GM21723 (cell line): ENCODE measurements at regions not wholly inside any gene's neighbourhood (a gene's known extent, or its start where the extent isn't known, plus 50 kb on each side); places are given as distances from the start of the nearest gene placed in this dataset.
A peak's percentile ranks its signal among the peaks of the same experiment; 100 is the strongest.

Experiments
- ATAC-seq: cut with Tn5 transposase; IDR thresholded peaks from one replicate; pipeline ENCODE4 v1.9.1; 2021; ENCODE audit warnings: mild to moderate bottlenecking, moderate library complexity; ENCODE audit not compliant: unreplicated experiment

- no peak for ATAC-seq
These were observed 1387.0 kb upstream of the TENM4 start for GRCh38 chr11:80827781-80828180.

DNA sequence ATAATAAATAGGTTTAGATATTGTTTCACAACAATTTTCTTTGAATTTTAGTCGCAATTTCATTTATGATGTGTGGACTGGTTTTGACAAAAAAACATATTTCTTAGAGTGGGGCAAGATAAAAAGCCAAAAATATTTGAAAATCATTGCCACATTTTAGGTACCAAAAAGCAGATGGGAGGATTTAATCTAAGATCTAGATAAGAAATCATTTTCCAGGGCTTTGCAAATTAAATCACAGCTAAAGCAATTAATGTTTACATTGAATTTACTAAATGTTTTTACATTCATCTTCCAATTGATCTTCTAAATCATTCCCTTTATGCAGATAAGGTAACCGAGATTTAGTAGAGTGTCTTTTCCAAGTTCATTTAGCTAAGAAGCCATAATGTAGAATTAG is 1386.0 kb upstream of the TENM4 start:
- ATAC-seq, result no peak

- no peak for ATAC-seq
These were observed 1381.5 kb upstream of the TENM4 start for GRCh38 chr11:80822308-80822707.

- no peak for ATAC-seq
These were observed 1378.4 kb upstream of the TENM4 start for GRCh38 chr11:80819271-80819670.

DNA sequence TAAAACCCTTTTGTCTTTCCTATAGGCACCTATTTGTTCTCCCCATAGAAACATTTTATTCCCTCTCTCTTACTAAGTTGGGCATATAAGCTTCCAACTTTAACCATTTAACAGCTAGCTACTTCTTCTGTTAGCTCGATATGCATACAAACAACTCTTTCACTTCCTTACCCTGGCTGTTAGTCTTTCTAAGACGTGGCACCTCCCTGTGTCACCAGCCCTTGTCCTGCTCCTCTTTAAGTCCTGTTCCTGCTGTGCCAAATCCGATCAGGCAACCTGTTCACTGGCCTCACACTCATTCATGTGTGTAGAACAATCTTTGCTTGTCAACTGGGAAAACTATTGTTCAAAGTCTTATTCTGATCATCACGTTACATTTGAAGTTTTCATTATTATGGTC is 1376.1 kb upstream of the TENM4 start:
- ATAC-seq, result peak; percentile 51

DNA sequence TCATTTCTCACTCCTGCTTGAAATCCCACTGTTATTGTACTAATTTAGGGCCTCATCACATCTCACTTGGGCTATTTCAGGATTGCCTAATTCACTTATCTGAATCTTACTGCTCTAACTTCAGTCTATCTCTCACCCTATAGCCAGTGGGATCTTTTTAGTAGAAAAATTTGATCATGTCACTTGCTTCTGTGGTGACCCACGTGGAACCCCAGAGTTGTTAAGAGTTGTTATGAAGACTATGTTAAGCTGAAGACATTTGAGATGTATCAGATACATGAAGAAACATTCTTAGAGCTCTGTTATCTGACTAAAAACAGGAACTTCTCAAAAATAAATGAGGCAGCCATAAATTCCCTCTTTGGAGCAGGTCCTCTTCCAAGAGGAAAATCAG is 1375.6 kb upstream of the TENM4 start:
- ATAC-seq, result peak; percentile 35

- peak; percentile 91 for ATAC-seq
These were observed 1375.1 kb upstream of the TENM4 start for GRCh38 chr11:80815752-80816453.

DNA sequence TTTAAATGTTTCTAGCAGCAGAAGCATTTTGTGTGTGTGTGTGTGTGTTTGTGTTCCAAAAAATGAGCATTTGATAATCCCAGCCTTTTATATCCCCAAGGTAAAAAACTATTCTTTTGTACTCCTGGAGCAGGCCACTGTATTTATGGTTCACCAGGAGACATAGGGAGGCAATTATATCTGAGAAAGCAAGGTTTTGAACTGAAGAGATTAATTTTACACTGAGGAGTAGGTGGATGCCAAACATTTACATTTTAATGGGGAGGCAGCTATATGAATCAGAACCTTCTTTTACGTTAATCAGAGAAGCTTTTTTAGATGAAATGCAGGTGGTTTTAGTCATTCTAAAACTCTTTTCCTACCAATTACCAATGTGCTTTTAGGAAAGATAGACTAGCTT is 1374.0 kb upstream of the TENM4 start:
- ATAC-seq, result no peak

DNA sequence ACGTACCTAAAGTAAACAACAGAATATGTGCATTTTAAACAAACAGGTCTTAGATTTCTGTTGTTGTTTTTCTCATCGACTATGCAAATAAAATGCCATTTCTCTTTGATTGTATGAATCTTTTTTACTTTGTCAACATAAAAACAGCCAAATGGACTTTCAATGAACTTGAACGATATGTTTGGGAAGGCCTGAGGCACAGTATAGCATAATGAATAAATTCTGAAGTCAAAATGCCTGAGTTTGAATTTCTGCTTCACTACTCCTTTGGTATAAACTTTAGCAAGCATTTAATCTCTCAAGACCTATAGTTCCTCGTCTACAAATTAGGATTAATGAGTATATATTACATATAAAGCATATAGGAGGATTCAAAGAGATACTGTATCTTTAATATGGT is 1369.9 kb upstream of the TENM4 start:
- ATAC-seq, result no peak

DNA sequence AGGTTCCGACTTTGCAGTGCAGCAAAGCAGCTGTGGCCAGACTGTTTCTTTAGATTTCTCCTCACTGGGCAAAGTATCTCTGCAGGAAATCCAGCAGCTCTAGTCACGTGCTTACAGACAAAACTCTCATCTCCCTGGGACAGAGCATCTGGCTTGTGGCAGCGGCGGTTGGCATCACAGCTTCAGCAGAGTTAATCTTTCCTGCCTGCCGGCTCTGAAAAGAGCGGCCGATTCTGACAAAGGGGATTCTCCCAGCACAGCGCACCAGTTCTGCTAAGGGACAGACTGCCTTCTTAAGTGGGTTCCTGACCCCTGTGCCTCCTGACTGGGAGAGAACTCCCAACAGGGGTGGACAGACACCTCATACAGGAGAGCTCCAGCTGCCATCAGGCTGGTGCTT is 1357.3 kb upstream of the TENM4 start:
- no peak for ATAC-seq

DNA sequence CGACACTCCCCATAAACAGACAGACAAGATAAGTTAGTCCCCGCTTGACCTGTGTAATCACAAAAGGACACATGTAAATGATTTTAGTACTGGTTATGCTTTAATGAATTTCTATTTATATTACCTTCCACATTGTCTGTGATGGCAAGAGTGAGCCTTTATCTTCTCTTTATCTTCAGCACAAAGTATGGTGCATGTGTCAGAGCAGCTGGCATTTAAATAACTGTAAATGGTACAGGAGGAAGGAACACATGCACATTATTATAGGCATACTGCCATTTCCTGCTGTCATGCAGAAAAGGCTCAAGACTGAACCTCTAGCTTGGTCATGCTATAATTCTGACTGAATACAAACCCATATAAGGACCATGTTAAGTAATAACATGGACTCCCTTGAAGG is 1342.7 kb upstream of the TENM4 start:
- ATAC-seq, result no peak

DNA sequence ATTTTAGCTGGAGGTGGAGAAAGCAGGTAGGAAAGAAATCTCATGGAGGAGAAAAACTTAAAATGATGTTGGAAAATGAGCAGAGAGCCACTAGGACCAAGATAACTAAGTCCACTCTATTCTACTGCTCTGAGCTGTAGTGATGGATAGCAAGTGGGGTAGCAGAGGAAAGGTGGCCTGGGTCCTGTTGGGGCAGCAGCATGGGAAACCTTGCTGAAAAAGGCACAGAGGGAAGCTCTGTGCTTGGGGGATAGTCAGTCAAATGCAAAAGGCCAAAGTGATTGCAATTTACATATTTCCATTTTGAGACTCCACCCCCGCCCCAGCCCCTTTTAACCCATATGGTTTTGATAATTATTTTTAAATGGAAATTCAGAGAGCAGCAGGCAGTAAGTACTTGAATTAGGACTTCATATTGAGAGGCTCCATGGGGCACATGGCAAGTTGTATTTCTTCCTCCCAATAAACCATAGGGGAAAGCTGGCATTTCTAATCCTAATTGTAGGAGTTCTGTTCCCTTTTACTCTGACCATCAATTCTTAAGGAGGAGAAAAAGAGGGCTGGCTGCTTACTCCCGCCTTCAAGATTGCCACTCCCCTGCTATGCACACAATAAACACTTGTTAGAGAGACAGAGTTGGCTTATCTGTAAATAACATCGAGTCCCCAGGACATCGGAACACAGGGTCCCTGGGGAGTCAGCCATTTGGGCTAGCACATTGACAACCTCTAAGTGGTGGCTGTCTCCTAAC is 1341.5 kb upstream of the TENM4 start:
- no peak for ATAC-seq

DNA sequence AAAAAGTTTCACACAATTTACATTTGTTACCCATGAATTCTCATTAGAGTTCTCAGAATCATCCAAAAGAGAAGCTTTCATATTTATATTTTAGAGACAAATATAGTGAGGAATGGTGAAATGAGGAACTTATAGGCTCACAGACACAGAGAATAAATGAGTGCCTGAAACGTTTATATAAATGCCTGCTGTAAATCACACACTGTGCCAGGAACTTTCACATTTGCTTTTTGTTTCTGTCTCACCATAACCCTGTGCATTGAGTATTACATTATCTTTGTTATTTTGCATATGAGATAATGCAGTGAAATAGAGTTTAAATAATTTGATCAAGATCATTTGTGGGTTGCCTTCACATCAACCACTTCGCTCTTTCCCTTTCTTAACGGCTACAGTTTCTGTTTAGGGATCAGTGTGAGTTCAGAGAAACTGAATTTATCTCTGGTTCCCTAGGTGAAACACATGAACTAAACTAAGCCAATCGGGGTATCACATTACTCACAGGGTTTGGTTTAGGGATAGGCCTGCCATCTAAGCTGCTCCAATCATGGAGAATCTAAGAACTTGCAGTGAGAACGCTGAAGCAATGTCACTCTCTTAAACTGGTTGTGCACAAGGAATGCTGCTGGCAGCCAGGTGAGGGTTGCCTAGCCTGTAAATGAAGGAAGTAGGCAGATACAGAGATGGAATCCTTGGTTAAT is 1339.2 kb upstream of the TENM4 start:
- ATAC-seq, result no peak

DNA sequence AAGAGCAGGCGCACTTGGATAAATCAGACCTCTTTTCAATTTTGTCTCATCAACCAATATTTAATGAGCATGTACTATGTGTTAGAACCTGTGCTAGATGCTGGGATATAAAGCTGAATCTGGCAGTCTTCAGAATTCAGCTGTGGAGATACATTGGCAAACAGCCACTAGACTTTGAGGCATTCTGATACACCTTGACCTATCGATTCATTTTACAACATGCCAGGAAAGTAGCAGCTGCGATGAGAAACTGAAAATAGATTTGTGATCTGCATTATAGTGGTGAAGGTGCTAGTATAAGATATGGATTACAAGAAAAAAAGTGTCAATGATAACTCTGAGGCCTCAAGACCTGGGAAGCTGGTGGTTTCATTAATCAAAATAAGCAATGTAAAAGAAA is 1338.1 kb upstream of the TENM4 start:
- no peak for ATAC-seq

GRCh38 chr11:80778432-80778831 is 1337.6 kb upstream of the TENM4 start:
- ATAC-seq, result no peak

- no peak for ATAC-seq
These were observed 1333.1 kb upstream of the TENM4 start for GRCh38 chr11:80773919-80774318.

DNA sequence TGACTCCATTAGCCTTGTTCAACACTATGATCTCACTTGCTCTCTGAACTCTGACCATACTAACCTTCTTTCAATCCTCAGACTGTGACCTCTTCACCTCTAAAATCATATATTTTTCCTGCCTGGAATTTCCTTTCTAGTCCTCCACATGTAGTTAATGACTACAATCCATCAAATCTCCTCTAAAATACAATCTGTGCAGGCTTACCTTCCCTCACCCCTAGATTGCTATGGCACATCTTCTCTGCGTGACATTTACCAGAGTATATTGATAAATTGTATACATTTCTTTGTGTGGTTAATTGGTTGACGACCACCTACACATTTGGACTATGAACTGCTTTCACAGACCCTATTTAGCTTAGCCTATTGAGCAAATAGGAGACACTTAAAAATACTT is 1330.2 kb upstream of the TENM4 start:
- ATAC-seq, result no peak

GRCh38 chr11:80758787-80759186 is 1318.0 kb upstream of the TENM4 start:
- no peak for ATAC-seq

GRCh38 chr11:80748207-80748925 is 1307.5 kb upstream of the TENM4 start:
- no peak for ATAC-seq

- no peak for ATAC-seq
These were observed 1305.5 kb upstream of the TENM4 start for GRCh38 chr11:80746300-80746699.

DNA sequence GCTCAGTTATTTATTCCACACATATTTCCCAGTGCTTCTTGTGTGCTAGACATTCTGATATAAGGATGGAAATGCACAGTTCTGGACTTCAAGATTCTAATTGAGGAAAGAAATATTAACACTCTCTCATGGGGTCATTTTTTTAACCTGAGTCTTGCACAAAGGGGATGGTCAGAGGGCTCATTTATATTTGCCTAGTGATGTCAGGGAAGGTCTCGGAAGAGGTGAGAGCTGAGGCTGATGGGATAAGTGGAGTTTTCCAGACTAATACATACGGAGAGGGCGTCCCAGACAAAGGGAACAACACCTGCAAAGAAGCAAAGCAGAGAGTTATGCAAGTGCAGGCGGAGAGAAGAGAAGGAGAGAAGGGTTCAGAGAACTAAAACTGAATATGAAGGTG is 1304.6 kb upstream of the TENM4 start:
- ATAC-seq, result no peak
